SH-SY5Y (cell line): ENCODE measurements at regions not wholly inside any gene's neighbourhood (a gene's known extent, or its start where the extent isn't known, plus 50 kb on each side); places are given as distances from the start of the nearest gene placed in this dataset.

Source experiments
- GATA2 ChIP-seq: IDR thresholded peaks from 2 replicates; pipeline ENCODE4 v1.6.1; 2011; ENCODE audit warnings: mild to moderate bottlenecking, low read depth, low read length
- GATA3 ChIP-seq: IDR thresholded peaks from 2 replicates; pipeline ENCODE4 v1.6.1; 2011; ENCODE audit warnings: low read depth, mild to moderate bottlenecking, low read length, moderate library complexity

- TF ChIP-seq GATA2 (no peak), GATA3 (no peak)
These were observed 85.4 kb downstream of the TMEM167A start for GRCh38 chr5:82991678-82992323.
